Pancreas (tissue), 10 donors: ENCODE measurements at regions not wholly inside any gene's neighbourhood (a gene's known extent, or its start where the extent isn't known, plus 50 kb on each side); places are given as distances from the start of the nearest gene placed in this dataset.
"Not testable (repeated sequence)": the region's sequence is repeated elsewhere in the genome, so short reads cannot be mapped to it uniquely, and the experiment has no call there.

ENCODE experiments used
- ATAC-seq, 4 donors: fragments of 200-7000 bp; cut with Tn5 transposase; one replicate each; pipeline versions ENCODE4 v1.8.0 to v1.9.1; 2020; ENCODE audit warnings: mild to moderate bottlenecking in 4 of 4, moderate library complexity in 4 of 4
- DNase-seq, 6 donors: peaks; one replicate each; pipeline ENCODE4 v3.0.0-alpha.2; 2020
- FAIRE-seq: peaks from 2 replicates; lab custom pipeline; 2012; peaks lifted over from hg19 to GRCh38; lab: Jason Lieb, UNC
- H3K27ac ChIP-seq, 4 donors: fragments of 200-600 bp; sonication (generic); 1 replicate in 3 of 4; 2 replicates in 1 of 4; pipeline versions ENCODE4 v1.5.0 to v1.8.0; 2020
- H3K27me3 ChIP-seq, 4 donors: fragments of 200-600 bp; one replicate each; pipeline ENCODE4 v1.8.0; 2021
- H3K36me3 ChIP-seq, 3 donors: fragments of 200-600 bp; sonication (generic) in 1 of 3; one replicate each; pipeline versions ENCODE4 v1.5.0 to v1.8.0; 2020 to 2021
- H3K4me1 ChIP-seq, 3 donors: fragments of 200-600 bp; one replicate each; pipeline ENCODE4 v1.8.0; 2021
- H3K4me3 ChIP-seq, 4 donors: fragments of 200-600 bp; sonication (generic) in 2 of 4; one replicate each; pipeline versions ENCODE4 v1.5.0 to v1.8.0; 2020 to 2021
- H3K9me3 ChIP-seq, 4 donors: fragments of 200-600 bp; one replicate each; pipeline ENCODE4 v1.8.0; 2021
- WGBS, 2 donors: extraction: QIAGEN DNeasy Blood & Tissue Kit; methylation state at CpG; one replicate each; pipeline ENCODE4 v1.1.7; 2013; 5-methylcytosine and 5-hydroxymethylcytosine counted together
- intact Hi-C, 3 donors: fragments of 100-400 bp; cut with DNase I; formaldehyde crosslinking; loops; one replicate each; pipeline versions ENCODE4 v1.11.1 to v1.14.2; 2022
- TF ChIP-seq, protein P1 (sequence below), 4 donors: fragments of 200-600 bp; sonication (generic) in 3 of 4; IDR thresholded peaks; one replicate each; pipeline versions ENCODE4 v1.5.0 to v1.8.0; 2021; ENCODE audit warnings: antibody characterized with exemption in 4 of 4
- donor health status: healthy with polysubstance abuse.
- donor health status: DM: no; HTN: no; CAD: no; lungs with moderate emphysema.
- donor health status: DM: no; HTN: no; CAD: no.
- donor health status: control.
- donor health status: control.
- donor health status: Bipolar disorder and iron deficiency.
- donor health status: DM: yes; HTN: yes; CAD: no.
- donor health status: DM: no; HTN: no; CAD: no.
- donor health status: DM: no; HTN: no; CAD: no.
- donor health status: DM: yes; HTN: yes; CAD: no.

DNA sequence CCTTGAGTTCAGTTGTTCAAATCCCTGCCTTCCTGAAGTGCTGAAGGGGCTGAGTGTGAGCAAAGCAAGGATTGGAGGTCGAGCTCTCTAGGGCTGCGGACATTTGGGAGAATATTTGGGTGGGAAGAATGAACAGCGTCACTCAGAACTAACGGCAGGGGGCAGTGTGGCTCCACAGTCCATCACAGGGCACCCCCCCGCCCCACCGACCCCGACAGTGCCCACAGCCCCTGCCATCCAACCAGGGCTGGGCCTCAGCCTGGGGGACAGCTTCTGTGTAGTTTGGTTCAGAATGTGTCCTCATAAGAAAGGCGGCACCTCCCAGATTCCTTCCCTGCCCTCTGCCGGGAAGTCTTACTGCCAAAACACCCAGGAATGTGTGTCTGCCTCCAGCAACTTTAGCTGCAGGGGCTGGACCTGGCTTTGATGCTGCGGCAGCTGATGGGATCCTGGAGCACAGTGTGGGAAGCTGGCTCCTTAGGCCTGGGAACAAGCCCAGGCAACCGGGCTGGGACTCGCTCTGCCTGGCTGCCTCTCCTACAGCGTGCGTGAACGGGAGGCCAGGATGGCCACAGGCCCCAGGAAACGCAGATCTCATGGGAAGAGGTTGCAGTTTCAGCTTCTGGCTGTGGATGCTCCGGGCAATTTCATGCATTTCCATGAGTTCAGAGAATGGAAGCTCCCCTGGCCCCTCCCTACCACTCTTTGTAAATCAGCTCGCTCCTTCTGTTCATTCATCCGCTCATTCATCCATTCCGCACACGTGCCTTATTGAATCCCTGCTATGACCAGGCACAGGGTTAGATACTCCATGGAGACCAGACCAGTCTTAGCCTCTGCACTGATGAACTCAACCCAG is 104.9 kb upstream of the TMPRSS2 start:
- WGBS, 2 donors = 41 to 46% methylated on average over 21 of the region's 21 CpGs
- intact Hi-C loops = loop anchor here in 2 of 3 donors (5.0 to 10.0 kb wide), 3 partner anchors 204 to 512 kb away; no protein-coding TSS in a partner anchor
- H3K4me3 ChIP-seq = no peak overlapping the region
- peak overlapping the region; percentile 8 to 35 (median 20) for H3K27ac ChIP-seq
- ATAC-seq = peak; percentile 78 to 87 (median 84)
- H3K9me3 ChIP-seq = no peaks in the 10 kb centered on the region
- peaks cover 0 to 5% (median 0%) of the 10 kb centered on the region in 3 donors for H3K4me1 ChIP-seq
- H3K27me3 ChIP-seq = no peaks in the 10 kb centered on the region
- TF ChIP-seq, protein P1, sequence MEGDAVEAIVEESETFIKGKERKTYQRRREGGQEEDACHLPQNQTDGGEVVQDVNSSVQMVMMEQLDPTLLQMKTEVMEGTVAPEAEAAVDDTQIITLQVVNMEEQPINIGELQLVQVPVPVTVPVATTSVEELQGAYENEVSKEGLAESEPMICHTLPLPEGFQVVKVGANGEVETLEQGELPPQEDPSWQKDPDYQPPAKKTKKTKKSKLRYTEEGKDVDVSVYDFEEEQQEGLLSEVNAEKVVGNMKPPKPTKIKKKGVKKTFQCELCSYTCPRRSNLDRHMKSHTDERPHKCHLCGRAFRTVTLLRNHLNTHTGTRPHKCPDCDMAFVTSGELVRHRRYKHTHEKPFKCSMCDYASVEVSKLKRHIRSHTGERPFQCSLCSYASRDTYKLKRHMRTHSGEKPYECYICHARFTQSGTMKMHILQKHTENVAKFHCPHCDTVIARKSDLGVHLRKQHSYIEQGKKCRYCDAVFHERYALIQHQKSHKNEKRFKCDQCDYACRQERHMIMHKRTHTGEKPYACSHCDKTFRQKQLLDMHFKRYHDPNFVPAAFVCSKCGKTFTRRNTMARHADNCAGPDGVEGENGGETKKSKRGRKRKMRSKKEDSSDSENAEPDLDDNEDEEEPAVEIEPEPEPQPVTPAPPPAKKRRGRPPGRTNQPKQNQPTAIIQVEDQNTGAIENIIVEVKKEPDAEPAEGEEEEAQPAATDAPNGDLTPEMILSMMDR (IDR thresholded peaks at IDR 0.05) = peak; percentile 66 to 78 (median 73)
- DNase-seq = peak; percentile 45 to 79 (median 68)
- H3K36me3 ChIP-seq = no peaks in the 10 kb centered on the region
- FAIRE-seq = no peak

DNA sequence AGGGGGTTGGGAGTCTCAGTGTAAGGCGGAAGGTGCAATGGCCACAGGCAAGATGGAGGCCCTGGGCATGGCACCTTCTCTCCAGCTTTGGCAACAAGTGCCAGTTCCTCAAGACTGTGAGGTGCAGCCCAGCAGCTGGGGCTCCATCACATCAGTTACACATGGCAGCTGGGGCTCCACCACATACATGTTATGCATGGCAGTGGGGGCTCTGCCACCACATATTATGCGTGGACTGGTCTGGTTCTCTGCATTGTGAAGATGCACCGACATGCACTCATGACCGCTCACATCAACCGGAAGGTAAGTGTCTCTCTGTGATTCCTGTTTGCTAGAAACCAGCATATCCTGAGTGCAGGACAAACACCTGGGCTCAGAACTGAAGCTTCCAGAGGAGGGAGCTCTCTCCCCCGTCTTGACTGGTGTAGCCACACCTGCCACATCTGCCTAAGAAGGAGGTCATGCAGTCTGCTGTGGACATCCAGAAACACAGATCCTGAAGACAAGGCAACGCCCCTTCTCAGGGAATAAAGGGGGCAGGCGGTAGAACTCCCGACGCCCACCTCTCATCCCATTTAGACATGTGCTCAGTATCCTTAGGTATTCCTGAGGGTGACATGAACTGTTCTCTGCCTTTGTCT is 104.1 kb upstream of the TMPRSS2 start:
- H3K27me3 ChIP-seq = no peaks in the 10 kb centered on the region
- H3K4me3 ChIP-seq = no peak overlapping the region
- H3K27ac ChIP-seq = peak overlapping the region in 2 of 4 donors; percentile 8 to 17
- intact Hi-C loops = loop anchor here in 2 of 3 donors (5.0 to 10.0 kb wide), 3 partner anchors 205 to 513 kb away; no protein-coding TSS in a partner anchor
- FAIRE-seq (no peak), DNase-seq (peak in 1 of 6 donors; percentile 51), ATAC-seq (peak; percentile 50 to 76 (median 71))
- no peaks in the 10 kb centered on the region for H3K9me3 ChIP-seq
- no peaks in the 10 kb centered on the region for H3K36me3 ChIP-seq
- H3K4me1 ChIP-seq = peaks cover 0 to 5% (median 0%) of the 10 kb centered on the region in 3 donors
- whole genome bisulfite sequencing, 2 donors = 34 to 38% methylated on average over 10 of the region's 10 CpGs
- TF ChIP-seq, protein P1 (IDR thresholded peaks at IDR 0.05) = no peak

DNA sequence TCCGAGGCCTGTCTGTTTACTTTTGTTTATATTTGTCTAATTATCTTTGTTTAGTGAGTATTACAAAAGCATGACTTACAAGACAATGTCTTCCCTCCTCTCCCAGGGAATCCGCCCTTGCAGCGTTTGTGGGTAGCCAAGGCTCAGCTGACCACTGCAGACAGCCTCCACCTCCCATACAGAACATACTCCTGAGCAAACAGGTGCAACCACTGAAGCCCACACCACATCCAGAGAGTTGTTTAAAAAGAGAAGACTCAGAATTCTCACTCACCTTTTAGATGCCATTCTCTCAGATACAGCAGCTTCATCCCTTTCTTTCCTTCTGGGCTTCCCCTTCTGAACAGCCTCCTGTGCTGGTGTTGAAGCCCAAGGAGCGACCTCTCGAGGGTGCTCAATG is 103.5 kb upstream of the TMPRSS2 start:
- no peak overlapping the region for H3K27ac ChIP-seq
- TF ChIP-seq, protein P1 (IDR thresholded peaks at IDR 0.05) = no peak
- H3K4me3 ChIP-seq = no peak overlapping the region
- H3K9me3 ChIP-seq = no peaks in the 10 kb centered on the region
- WGBS, 2 donors = 82 to 86% methylated on average over 5 of the region's 5 CpGs
- DNase-seq (no peak), FAIRE-seq (no peak), ATAC-seq (no peak)
- H3K4me1 ChIP-seq = peaks cover 0 to 5% (median 0%) of the 10 kb centered on the region in 3 donors
- intact Hi-C loops = loop anchor here in 2 of 3 donors (5.0 to 10.0 kb wide), 3 partner anchors 206 to 513 kb away; no protein-coding TSS in a partner anchor
- H3K36me3 ChIP-seq = no peaks in the 10 kb centered on the region
- no peaks in the 10 kb centered on the region for H3K27me3 ChIP-seq

DNA sequence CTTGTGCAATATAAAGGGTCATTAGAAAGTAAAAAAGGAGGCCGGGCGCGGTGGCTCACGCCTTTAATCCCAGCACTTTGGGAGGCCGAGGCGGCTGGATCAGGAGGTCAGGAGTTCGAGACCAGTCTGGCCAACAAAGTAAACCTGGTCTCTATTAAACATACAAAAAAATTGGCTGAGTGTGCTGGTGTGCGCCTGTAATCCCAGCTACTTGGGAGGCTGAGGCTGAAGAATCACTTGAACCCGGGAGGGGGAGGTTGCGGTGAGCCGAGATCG is 102.8 kb upstream of the TMPRSS2 start:
- not testable (repeated sequence) for H3K9me3 ChIP-seq, FAIRE-seq, H3K27me3 ChIP-seq, H3K36me3 ChIP-seq, DNase-seq, H3K4me3 ChIP-seq, H3K4me1 ChIP-seq, H3K27ac ChIP-seq, ATAC-seq
- intact Hi-C loops = loop anchor here in 2 of 3 donors (5.0 to 10.0 kb wide), 3 partner anchors 207 to 514 kb away; no protein-coding TSS in a partner anchor
- WGBS, 2 donors = 93 to 94% methylated on average over 12 of the region's 12 CpGs

DNA sequence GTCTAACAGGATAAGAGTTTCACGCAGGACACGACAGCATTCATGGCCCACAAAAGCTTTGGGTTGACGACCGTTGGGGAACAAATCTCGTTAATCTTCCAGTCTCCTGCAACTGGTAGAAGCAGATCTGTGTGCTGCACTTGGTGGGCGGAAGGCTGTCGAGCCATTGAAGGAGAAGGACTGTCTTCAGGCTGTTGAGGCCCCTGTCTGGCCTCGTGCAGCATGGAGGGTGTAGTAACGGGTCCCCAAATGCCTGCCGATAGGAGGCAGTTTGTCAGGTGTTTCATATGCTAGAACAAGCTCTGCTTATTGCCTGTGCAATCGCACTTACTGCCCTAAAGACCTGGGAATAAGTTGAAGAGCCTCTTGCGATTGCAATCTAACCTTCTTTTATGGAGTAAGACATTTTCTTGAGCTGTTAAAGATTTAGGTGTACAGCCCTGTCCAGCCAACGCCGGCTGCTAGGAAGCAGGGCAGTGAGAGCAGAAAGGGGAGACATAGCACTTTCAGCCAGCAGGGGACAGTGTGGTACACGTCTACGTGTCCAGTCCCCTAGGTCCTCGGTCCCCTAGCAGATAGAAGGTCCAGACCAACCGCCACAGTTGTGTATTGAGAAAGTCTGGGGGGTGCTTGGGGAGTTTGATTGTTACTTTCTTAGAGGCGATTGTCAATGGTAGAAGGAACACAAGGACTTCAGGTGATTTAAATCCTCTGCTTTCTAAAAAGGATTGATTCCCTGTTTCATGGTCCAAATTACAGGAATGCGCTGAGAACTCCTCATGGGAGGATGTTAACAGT is 102.3 kb upstream of the TMPRSS2 start:
- intact Hi-C loops = loop anchor here in 2 of 3 donors (5.0 to 10.0 kb wide), 3 partner anchors 207 to 515 kb away; no protein-coding TSS in a partner anchor
- Histone ChIP-seq H3K9me3 (no peaks in the 10 kb centered on the region), H3K27me3 (no peaks in the 10 kb centered on the region), H3K36me3 (no peaks in the 10 kb centered on the region), H3K4me3 (no peak overlapping the region), H3K27ac (no peak overlapping the region), H3K4me1 (peaks cover 0 to 5% (median 0%) of the 10 kb centered on the region in 3 donors)
- 57 to 61% methylated on average over 20 of the region's 20 CpGs for WGBS, 2 donors
- ATAC-seq (peak; percentile 57 to 77 (median 76)), FAIRE-seq (no peak), DNase-seq (peak in 5 of 6 donors; percentile 70 to 82 (median 76))
- TF ChIP-seq, protein P1 (IDR thresholded peaks at IDR 0.05) = peak; percentile 83 to 90 (median 87)
